Activated CD8-positive, alpha-beta memory T cell treated with anti-CD3 and anti-CD28 coated beads, Interleukin-2, amount 10 ng/mL, durations not matched to agents 7 days and 5 days (primary cell): ENCODE measurements at regions not wholly inside any gene's neighbourhood (a gene's known extent, or its start where the extent isn't known, plus 50 kb on each side); places are given as distances from the start of the nearest gene placed in this dataset.

Experiments used
- ATAC-seq: fragments of 150-1000 bp; cut with Tn5 transposase; one replicate; pipeline ENCODE4 v1.10.0; 2021; ENCODE audit warnings: moderate library complexity
- CTCF ChIA-PET: fragments of 350-600 bp; sonication (Branson Sonifier 250); formaldehyde crosslinking; loops from one replicate; lab custom pipeline; 2021; ENCODE audit warnings: antibody characterized with exemption; lab: Charles Lee
- DNase-seq: peaks from one replicate; pipeline ENCODE4 v3.0.0-alpha.2; 2020
- H3K27ac Mint-ChIP-seq: one replicate; pipeline ENCODE4 v1.8.0; 2021; ENCODE audit warnings: mild to moderate bottlenecking, mixed read lengths
- H3K27me3 Mint-ChIP-seq: one replicate; pipeline ENCODE4 v1.8.0; 2021; ENCODE audit warnings: mixed read lengths
- H3K36me3 Mint-ChIP-seq: one replicate; pipeline ENCODE4 v1.8.0; 2021; ENCODE audit warnings: mild to moderate bottlenecking, mixed read lengths
- H3K4me1 Mint-ChIP-seq: one replicate; pipeline ENCODE4 v1.8.0; 2021; ENCODE audit warnings: mixed read lengths
- H3K4me3 Mint-ChIP-seq: one replicate; pipeline ENCODE4 v1.8.0; 2021; ENCODE audit warnings: mild to moderate bottlenecking, moderate library complexity, mixed read lengths
- H3K9me3 Mint-ChIP-seq: one replicate; pipeline ENCODE4 v1.8.0; 2022; ENCODE audit warnings: low read depth, mixed read lengths

DNA sequence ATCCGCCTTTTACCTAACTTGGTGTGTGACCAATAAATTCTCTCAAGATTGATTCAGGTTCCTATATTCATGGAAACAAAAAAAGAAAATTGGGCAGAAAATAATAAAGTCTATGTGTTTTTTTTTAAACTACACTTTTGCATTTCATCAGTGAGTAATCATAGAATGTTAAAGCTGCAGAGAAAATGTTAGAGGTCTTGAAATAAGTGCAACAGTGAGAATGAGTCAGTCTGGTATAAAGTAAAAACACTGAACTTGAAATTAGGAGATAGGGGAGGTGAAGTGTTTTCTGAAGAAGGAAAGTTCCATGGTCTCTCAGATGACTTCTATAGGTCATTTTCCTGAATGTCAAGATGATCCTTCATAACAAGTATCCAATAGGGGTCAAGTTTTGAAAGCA lies 202.6 kb upstream of the NRP1 start:
- no peaks in the 10 kb centered on the region for H3K9me3 Mint-ChIP-seq
- CTCF ChIA-PET, result no interaction called here
- ATAC-seq (no peak), DNase-seq (no peak)
- H3K4me1 Mint-ChIP-seq, result no peaks in the 10 kb centered on the region
- no peak overlapping the region for H3K27ac Mint-ChIP-seq
- peaks cover 2% of the 10 kb centered on the region for H3K27me3 Mint-ChIP-seq
- H3K36me3 Mint-ChIP-seq, result no peaks in the 10 kb centered on the region
- no peak overlapping the region for H3K4me3 Mint-ChIP-seq

DNA sequence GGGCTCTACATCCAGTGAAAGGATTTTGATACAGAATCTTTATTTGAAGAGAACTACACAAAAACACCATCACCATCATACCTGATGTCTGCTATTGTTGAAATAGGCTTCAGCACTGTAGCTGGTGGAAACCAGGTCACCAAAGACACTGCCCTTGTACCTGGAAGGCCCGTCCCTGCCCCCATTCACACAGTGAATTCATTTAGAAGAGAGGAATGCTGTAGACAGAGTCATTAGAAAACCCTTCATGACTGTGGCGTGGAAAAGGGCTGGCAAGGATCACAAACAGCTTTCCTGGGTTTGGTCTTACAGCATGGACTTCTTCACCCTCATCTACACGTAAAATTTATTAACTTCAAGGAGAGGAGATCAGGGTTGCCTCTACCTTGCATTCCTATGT lies 202.0 kb upstream of the NRP1 start:
- no peaks in the 10 kb centered on the region for H3K9me3 Mint-ChIP-seq
- no peak overlapping the region for H3K27ac Mint-ChIP-seq
- no peaks in the 10 kb centered on the region for H3K36me3 Mint-ChIP-seq
- CTCF ChIA-PET, result no interaction called here
- no peak overlapping the region for H3K4me3 Mint-ChIP-seq
- ATAC-seq, result no peak
- H3K4me1 Mint-ChIP-seq, result no peaks in the 10 kb centered on the region
- peaks cover 2% of the 10 kb centered on the region for H3K27me3 Mint-ChIP-seq
- DNase-seq, result no peak

DNA sequence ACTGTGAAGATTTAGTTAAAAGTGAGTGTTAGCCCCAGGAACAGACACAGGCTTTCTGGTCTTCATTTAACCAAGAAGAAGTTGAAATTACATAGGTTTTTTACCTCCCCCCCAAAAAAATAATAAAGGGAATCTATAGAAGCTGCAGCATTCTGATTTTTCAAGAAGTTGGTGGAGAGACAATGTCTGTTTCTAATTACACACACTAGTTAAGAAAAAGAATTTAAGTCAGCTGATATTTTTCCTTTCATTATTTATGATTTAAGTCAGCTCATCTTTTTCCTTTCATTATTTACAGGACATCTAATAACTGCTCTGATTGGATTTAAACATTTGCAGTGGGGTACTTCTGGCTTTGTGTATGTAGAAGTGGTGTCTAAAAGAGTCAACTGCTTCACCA lies 201.4 kb upstream of the NRP1 start:
- Mint-ChIP-seq H3K4me1 (no peaks in the 10 kb centered on the region), H3K27ac (no peak overlapping the region), H3K27me3 (peaks cover 2% of the 10 kb centered on the region), H3K36me3 (no peaks in the 10 kb centered on the region), H3K4me3 (no peak overlapping the region), H3K9me3 (no peaks in the 10 kb centered on the region)
- DNase-seq (no peak), ATAC-seq (no peak)
- CTCF ChIA-PET, result no interaction called here

DNA sequence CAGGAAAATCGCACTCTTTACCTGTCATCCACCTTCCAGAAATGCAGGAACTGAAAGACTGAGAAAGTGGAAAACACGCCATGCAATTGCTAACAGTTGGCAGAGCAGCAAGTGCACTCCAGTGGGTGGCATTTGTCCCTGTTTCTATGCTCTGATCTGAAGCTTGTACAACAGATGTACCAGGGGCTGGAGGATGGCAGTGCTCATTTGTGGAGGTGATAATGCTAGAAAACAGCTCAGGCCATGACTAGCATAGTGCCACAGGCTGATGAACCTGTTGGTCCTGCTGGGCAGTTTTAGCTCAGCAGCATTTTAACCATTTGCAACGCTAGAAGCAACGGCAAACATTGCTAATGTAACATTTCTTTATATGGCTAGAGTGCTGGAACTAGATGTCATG lies 199.9 kb upstream of the NRP1 start:
- CTCF ChIA-PET, result no interaction called here
- ATAC-seq (no peak), DNase-seq (no peak)
- H3K4me1 Mint-ChIP-seq, result no peaks in the 10 kb centered on the region
- no peak overlapping the region for H3K4me3 Mint-ChIP-seq
- H3K27me3 Mint-ChIP-seq, result peaks cover 2% of the 10 kb centered on the region
- no peaks in the 10 kb centered on the region for H3K9me3 Mint-ChIP-seq
- no peaks in the 10 kb centered on the region for H3K36me3 Mint-ChIP-seq
- no peak overlapping the region for H3K27ac Mint-ChIP-seq

DNA sequence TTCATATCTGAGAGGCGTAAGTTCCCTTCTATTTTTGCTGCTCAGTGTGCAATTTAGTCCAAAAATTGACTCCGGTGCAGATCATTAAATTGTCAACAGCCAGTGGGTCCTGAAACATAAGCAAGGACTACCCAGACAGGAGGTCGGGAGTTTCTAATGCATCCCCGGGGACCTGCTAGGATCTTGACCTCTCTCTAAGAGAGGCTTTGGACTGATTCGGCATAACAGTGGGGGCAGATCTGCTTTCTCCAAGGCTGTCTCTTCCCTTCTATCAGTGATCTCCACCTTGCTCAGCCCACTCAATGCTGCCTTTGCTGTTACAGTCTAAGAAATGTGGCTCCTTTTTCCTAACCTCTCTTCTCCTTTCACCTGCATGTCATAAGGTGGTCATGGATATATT lies 199.1 kb upstream of the NRP1 start:
- no peak overlapping the region for H3K27ac Mint-ChIP-seq
- DNase-seq (no peak), ATAC-seq (no peak)
- CTCF ChIA-PET, result no interaction called here
- peaks cover 2% of the 10 kb centered on the region for H3K27me3 Mint-ChIP-seq
- no peaks in the 10 kb centered on the region for H3K9me3 Mint-ChIP-seq
- no peaks in the 10 kb centered on the region for H3K36me3 Mint-ChIP-seq
- H3K4me1 Mint-ChIP-seq, result no peaks in the 10 kb centered on the region
- no peak overlapping the region for H3K4me3 Mint-ChIP-seq

DNA sequence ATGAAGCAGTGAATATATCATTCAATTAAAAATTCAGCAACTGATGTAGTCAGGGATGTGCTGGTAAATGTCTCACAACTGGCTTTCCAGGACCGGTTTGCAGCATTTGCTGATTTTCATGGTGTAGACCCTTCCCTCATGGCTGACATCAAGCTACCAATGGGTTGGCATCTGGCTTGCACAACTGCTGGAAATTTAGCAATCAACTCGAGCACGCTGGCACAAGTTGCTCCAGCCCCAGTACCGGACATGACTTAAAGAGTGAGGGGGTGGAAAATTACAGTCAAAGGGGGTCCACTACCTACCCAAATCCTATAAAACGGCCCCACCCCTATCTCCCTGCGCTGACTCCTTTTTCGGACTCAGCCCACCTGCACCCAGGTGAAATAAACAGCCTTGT lies 198.4 kb upstream of the NRP1 start:
- CTCF ChIA-PET, result no interaction called here
- no peak for ATAC-seq
- H3K4me1 Mint-ChIP-seq, result no peaks in the 10 kb centered on the region
- peaks cover 2% of the 10 kb centered on the region for H3K27me3 Mint-ChIP-seq
- H3K4me3 Mint-ChIP-seq, result no peak overlapping the region
- H3K36me3 Mint-ChIP-seq, result no peaks in the 10 kb centered on the region
- H3K9me3 Mint-ChIP-seq, result no peaks in the 10 kb centered on the region
- H3K27ac Mint-ChIP-seq, result no peak overlapping the region
- DNase-seq, result no peak

DNA sequence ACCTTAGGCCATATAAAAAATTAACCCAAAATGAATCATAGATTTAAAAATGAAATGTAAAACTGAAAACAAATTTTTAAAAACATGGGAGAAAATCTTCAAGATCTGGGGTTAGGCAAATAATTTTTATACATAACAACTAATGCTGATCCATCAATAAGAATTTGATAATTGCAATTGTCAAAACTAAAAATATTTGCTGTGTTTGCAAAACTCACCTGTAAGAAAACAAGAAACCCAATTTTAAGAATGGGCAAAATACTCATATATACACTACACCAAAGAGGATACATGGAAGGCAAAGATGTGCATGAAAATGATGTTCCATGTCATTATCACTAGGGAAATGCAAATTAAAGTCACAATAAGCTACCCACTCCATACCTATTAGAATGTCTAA lies 194.8 kb upstream of the NRP1 start:
- CTCF ChIA-PET, result no interaction called here

DNA sequence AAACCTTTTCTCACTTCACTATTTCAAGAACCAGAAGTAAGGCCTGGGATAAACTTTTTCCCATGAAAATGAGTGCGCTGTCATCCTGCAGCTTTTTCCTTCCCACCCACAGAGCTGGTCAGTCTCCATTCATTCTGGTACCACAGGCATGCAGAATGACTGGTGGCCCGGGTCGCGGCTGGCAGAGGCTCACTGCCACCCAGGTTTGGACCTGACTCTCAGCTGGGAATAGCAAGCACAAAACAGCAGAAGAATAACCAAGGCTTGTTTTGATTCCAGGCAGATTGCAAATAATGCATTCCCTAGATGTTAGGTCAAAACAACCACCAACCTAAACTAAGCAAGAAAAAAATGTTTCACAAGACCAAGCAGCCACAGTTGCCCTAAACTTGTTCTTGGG lies 190.5 kb upstream of the NRP1 start:
- H3K4me3 Mint-ChIP-seq, result no peak overlapping the region
- DNase-seq (no peak), ATAC-seq (no peak)
- H3K36me3 Mint-ChIP-seq, result no peaks in the 10 kb centered on the region
- H3K4me1 Mint-ChIP-seq, result no peaks in the 10 kb centered on the region
- CTCF ChIA-PET, result no interaction called here
- H3K9me3 Mint-ChIP-seq, result no peaks in the 10 kb centered on the region
- no peaks in the 10 kb centered on the region for H3K27me3 Mint-ChIP-seq
- no peak overlapping the region for H3K27ac Mint-ChIP-seq

More for the DNA sequence above, 194.8 kb upstream of the NRP1 start:
- no peak overlapping the region for H3K27ac Mint-ChIP-seq
- no peak overlapping the region for H3K4me3 Mint-ChIP-seq
- no peaks in the 10 kb centered on the region for H3K36me3 Mint-ChIP-seq
- H3K4me1 Mint-ChIP-seq, result no peaks in the 10 kb centered on the region
- H3K27me3 Mint-ChIP-seq, result peaks cover 2% of the 10 kb centered on the region
- ATAC-seq (no peak), DNase-seq (no peak)
- H3K9me3 Mint-ChIP-seq, result no peaks in the 10 kb centered on the region

DNA sequence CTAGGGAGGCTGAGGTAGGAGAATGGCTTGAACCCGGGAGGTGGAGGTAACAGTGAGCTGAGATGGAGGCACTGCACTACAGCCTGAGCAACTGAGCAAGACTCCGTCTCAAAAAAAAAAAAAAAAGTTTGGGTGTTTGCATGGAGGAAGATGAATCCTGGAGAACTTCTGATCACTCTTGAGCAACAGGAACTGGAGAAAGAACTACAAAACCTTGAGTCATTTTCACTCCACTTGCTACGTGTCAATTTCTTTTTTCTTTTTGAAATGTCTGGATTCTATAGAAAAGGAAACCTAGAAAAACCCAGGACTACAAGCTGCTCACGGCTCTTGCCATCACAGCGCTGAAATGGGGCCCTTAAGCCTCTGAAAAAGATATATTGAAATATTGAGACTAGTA lies 189.6 kb upstream of the NRP1 start:
- Mint-ChIP-seq H3K27me3 (no peaks in the 10 kb centered on the region), H3K4me1 (no peaks in the 10 kb centered on the region), H3K27ac (no peak overlapping the region), H3K36me3 (no peaks in the 10 kb centered on the region), H3K4me3 (no peak overlapping the region), H3K9me3 (no peaks in the 10 kb centered on the region)
- DNase-seq (no peak), ATAC-seq (no peak)
- CTCF ChIA-PET, result no interaction called here

DNA sequence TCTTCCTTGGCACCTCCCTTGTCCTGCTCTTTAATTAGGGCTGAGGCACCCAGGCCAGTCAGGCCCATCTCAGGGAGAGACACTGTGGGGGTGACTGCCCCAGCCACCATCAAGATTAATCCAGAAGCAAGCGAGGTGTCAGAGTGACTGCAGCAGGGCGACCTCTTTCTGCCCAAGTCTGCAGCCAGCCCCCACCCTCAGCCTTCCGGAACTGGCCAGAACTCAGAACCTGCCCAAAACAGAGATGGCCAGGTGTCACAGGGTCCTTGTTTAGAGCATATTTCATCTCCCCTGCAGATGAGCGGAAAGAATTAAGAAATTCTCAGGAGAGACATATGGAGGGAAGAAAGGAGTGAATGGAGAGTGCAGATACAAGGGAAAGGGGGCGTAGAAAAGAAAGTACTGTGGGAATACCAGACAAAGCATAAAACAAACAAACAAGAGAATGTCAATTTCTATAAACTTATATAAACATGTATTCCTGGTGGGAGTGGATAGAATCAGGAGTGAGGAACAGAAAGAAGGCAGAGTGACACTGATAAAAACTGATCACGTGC lies 188.8 kb upstream of the NRP1 start:
- Mint-ChIP-seq H3K4me3 (no peak overlapping the region), H3K4me1 (no peaks in the 10 kb centered on the region), H3K27me3 (no peaks in the 10 kb centered on the region), H3K36me3 (no peaks in the 10 kb centered on the region), H3K9me3 (no peaks in the 10 kb centered on the region), H3K27ac (no peak overlapping the region)
- CTCF ChIA-PET, result no interaction called here
- ATAC-seq, result no peak
- no peak for DNase-seq

DNA sequence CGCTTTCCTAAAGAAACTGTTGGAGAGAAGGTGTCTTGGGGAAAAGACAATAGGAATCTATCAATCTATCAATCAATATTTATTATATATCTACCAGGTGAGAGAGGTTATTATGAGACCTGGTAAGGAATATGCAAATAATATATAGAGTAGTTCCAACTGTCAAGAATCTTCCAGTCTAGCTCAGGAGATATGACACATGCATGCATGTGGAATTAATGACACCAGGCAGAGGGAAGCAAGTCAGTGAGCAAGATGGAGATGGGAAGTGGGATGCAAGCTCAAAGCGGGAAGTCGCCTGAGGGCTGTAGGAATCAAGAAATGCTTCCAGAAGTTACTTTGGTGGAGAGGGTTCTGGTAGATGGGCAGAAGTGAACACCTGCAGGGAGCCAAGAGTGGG lies 187.4 kb upstream of the NRP1 start:
- DNase-seq (no peak), ATAC-seq (no peak)
- CTCF ChIA-PET, result no interaction called here
- H3K4me3 Mint-ChIP-seq, result no peak overlapping the region
- H3K4me1 Mint-ChIP-seq, result no peaks in the 10 kb centered on the region
- H3K36me3 Mint-ChIP-seq, result no peaks in the 10 kb centered on the region
- H3K27ac Mint-ChIP-seq, result no peak overlapping the region
- H3K9me3 Mint-ChIP-seq, result no peaks in the 10 kb centered on the region
- no peaks in the 10 kb centered on the region for H3K27me3 Mint-ChIP-seq

DNA sequence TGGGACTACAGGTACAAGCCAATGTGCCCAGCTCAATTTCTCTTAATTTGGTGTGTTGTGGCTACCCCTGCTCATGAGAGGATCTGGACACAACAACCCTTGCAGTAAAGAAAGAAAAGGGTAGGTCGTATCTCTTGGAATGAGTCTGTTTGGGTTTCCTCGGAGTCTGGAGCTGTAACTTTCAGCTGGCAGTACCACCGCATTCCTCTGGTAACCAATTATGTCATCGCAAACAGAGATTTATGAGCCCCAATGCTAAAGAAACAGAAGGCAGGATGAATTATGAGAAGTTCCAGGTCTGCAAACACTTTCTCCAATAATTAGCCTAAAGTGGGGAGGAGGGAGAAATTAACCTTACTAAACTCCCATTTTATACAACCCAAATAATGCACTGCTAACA lies 186.6 kb upstream of the NRP1 start:
- Mint-ChIP-seq H3K9me3 (no peaks in the 10 kb centered on the region), H3K4me1 (no peaks in the 10 kb centered on the region), H3K4me3 (no peak overlapping the region), H3K27ac (no peak overlapping the region), H3K36me3 (no peaks in the 10 kb centered on the region), H3K27me3 (no peaks in the 10 kb centered on the region)
- no peak for ATAC-seq
- DNase-seq, result no peak
- CTCF ChIA-PET, result no interaction called here

DNA sequence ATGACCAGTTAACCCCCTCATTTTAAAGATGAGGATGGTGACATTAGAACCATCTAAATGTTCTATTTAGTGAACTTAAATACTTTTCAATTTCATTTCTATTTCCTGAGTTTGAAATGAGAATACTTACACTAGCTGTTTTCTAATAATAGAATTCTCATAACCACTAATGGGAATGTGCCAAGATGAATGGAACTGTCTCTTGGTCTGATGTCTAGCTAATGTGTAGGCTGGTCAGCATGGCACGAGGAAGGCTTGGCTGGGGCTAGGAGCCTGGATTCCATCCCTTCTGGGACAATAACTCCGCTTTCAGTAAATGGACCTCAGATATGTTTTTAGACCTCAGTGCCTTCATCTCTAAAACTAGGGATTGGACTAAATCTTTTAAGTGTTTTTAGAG lies 185.8 kb upstream of the NRP1 start:
- Mint-ChIP-seq H3K4me3 (no peak overlapping the region), H3K27me3 (no peaks in the 10 kb centered on the region), H3K4me1 (no peaks in the 10 kb centered on the region), H3K27ac (no peak overlapping the region), H3K36me3 (no peaks in the 10 kb centered on the region), H3K9me3 (no peaks in the 10 kb centered on the region)
- no peak for DNase-seq
- ATAC-seq, result no peak
- CTCF ChIA-PET, result no interaction called here

DNA sequence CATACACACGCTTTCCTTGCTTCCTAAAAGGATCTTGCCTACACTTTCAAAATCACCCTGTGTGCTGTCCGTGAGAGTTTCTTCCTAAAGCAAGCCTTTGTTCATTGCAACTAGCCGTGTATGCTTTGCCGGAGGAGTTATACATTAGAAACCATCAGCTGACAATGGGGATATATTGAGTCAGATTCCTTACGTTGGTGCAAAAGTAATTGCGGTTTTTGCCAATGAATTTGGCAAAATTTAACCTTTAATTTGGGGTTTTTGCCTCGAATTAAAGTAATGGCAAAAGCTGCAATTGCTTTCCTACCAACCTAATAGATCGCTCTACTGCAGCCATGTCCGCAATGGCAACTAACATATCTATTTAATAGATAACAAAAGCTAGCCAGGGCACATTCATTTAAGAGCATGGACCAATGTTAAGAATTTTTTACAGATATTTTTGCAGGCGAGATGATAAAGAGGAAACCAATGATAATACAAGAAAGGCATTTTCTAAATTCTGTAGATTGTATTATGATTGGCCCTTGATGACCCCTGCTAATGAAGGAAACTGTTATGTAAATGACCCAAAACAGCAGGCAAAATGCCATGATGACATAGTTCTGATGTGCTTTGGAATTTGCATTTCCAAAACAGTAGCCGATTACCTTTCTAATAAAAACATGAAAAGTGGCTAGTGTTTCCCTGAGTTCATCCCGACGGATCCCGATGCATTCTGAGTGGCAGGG lies 184.8 kb upstream of the NRP1 start:
- no peak for ATAC-seq
- Mint-ChIP-seq H3K27ac (no peak overlapping the region), H3K27me3 (no peaks in the 10 kb centered on the region), H3K36me3 (no peaks in the 10 kb centered on the region), H3K4me3 (no peak overlapping the region), H3K9me3 (no peaks in the 10 kb centered on the region), H3K4me1 (no peaks in the 10 kb centered on the region)
- CTCF ChIA-PET, result no interaction called here
- DNase-seq, result no peak

DNA sequence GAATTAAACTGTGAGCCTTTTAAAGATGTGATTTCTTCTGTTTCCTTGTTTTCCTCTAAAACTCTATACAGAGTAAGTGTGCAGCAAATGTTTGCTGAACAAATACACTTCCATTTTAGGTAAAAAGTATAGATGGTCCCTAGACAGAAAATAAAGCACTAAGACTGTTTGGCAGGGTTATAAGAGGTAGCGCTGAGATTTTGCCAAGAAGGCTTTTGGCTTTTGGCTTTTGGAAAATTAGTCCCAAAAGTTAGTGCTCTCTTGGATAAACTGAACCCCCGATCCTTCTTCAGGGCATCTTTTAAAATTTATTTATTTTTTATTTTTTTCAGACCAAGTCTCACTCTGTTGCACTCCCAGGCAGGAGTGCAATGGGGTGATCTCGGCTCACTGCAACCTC lies 175.7 kb upstream of the NRP1 start:
- Mint-ChIP-seq H3K4me3 (no peak overlapping the region), H3K27ac (no peak overlapping the region), H3K36me3 (no peaks in the 10 kb centered on the region), H3K9me3 (no peaks in the 10 kb centered on the region), H3K4me1 (peaks cover 4% of the 10 kb centered on the region), H3K27me3 (peaks cover 4% of the 10 kb centered on the region)
- CTCF ChIA-PET, result no interaction called here
- ATAC-seq (no peak), DNase-seq (no peak)
